CD14-positive monocyte (primary cell): ENCODE measurements at regions not wholly inside any gene's neighbourhood (a gene's known extent, or its start where the extent isn't known, plus 50 kb on each side); places are given as distances from the start of the nearest gene placed in this dataset.

ENCODE experiments used
- DNase-seq, 3 donors: peaks; one replicate each; pipeline ENCODE4 v3.0.0-alpha.2; 2011 to 2022
- H2AFZ ChIP-seq: 2 replicates; pipeline ENCODE4 v1.6.0; 2012; ENCODE audit warnings: mild to moderate bottlenecking, low read depth, low read length, inconsistent platforms; ENCODE audit not compliant: insufficient read depth, poor library complexity, severe bottlenecking
- H3K27ac ChIP-seq, 2 donors: 1 replicate in 1 of 2; 2 replicates in 1 of 2; pipeline ENCODE4 v1.5.1; 2012 to 2013; ENCODE audit warnings: low read length in 2 of 2, control low read depth in 1 of 2, inconsistent platforms in 1 of 2, low read depth in 1 of 2, mild to moderate bottlenecking in 1 of 2
- H3K27me3 ChIP-seq, 2 donors: one replicate each; pipeline versions ENCODE4 v1.6.0 to v1.6.1; 2011 to 2013; ENCODE audit warnings: low read length in 2 of 2; ENCODE audit not compliant: control insufficient read depth in 2 of 2, insufficient read depth in 2 of 2
- H3K36me3 ChIP-seq, 2 donors: replicated peaks in 1 of 2; 1 replicate in 1 of 2; 2 replicates in 1 of 2; pipeline versions ENCODE4 v1.5.1 to v1.6.1; 2012 to 2013; ENCODE audit warnings: low read length in 2 of 2, control low read depth in 1 of 2, inconsistent platforms in 1 of 2, mild to moderate bottlenecking in 1 of 2; ENCODE audit not compliant: insufficient read depth in 2 of 2, control insufficient read depth in 1 of 2
- H3K4me1 ChIP-seq, 2 donors: 1 replicate in 1 of 2; 2 replicates in 1 of 2; pipeline versions ENCODE4 v1.5.1 to v1.6.1; 2012 to 2013; ENCODE audit warnings: low read length in 2 of 2, control low read depth in 1 of 2, inconsistent platforms in 1 of 2, mild to moderate bottlenecking in 1 of 2, moderate library complexity in 1 of 2; ENCODE audit not compliant: insufficient read depth in 2 of 2, control insufficient read depth in 1 of 2
- H3K4me2 ChIP-seq: replicated peaks from 2 replicates; pipeline ENCODE3; 2012; ENCODE audit warnings: low read length, moderate library complexity, mild to moderate bottlenecking; ENCODE audit not compliant: poor library complexity, severe bottlenecking; ENCODE audit errors: extremely low read depth
- H3K4me3 ChIP-seq, 3 experiments: fragments of 200-600 bp in 1 of 3; sonication (generic) in 1 of 3; replicated peaks in 1 of 3; 1 replicate in 2 of 3; 2 replicates in 1 of 3; pipeline ENCODE4 v1.5.1; 2011 to 2013; ENCODE audit warnings: low read length in 3 of 3, mild to moderate bottlenecking in 3 of 3, control low read depth in 2 of 3, low read depth in 2 of 3, inconsistent platforms in 1 of 3, moderate library complexity in 1 of 3
- H3K79me2 ChIP-seq: 2 replicates; pipeline ENCODE4 v1.6.0; 2012; ENCODE audit warnings: mild to moderate bottlenecking, control low read depth, inconsistent platforms, low read length, moderate library complexity; ENCODE audit not compliant: insufficient read depth
- H3K9ac ChIP-seq: 2 replicates; pipeline ENCODE4 v1.6.0; 2017; ENCODE audit warnings: low read length, mild to moderate bottlenecking; ENCODE audit not compliant: insufficient read depth, poor library complexity, severe bottlenecking
- H3K9me3 ChIP-seq, 2 donors: replicated peaks in 1 of 2; 1 replicate in 1 of 2; 2 replicates in 1 of 2; pipeline versions ENCODE4 v1.5.1 to v1.6.1; 2012 to 2013; ENCODE audit warnings: low read length in 2 of 2, control low read depth in 1 of 2; ENCODE audit not compliant: control insufficient read depth in 1 of 2, insufficient read depth in 1 of 2
- H4K20me1 ChIP-seq: 2 replicates; pipeline ENCODE4 v1.6.0; 2012; ENCODE audit warnings: mild to moderate bottlenecking, low read length, control low read depth, moderate library complexity; ENCODE audit not compliant: insufficient read depth
- H3K27ac Mint-ChIP-seq, 7 donors: one replicate each; pipeline ENCODE4 v1.8.0; 2020; ENCODE audit warnings: mild to moderate bottlenecking in 7 of 7, mixed read lengths in 7 of 7, moderate library complexity in 6 of 7, inconsistent platforms in 2 of 7
- H3K27me3 Mint-ChIP-seq, 3 donors: one replicate each; pipeline ENCODE4 v1.8.0; 2021 to 2022; ENCODE audit warnings: low read depth in 3 of 3, mild to moderate bottlenecking in 3 of 3, mixed read lengths in 3 of 3, moderate library complexity in 3 of 3, inconsistent platforms in 1 of 3
- H3K36me3 Mint-ChIP-seq, 2 donors: one replicate each; pipeline ENCODE4 v1.8.0; 2020; ENCODE audit warnings: mixed read lengths in 2 of 2, inconsistent platforms in 1 of 2, mild to moderate bottlenecking in 1 of 2
- H3K4me1 Mint-ChIP-seq: one replicate; pipeline ENCODE4 v1.8.0; 2020; ENCODE audit warnings: mild to moderate bottlenecking, mixed read lengths
- H3K4me3 Mint-ChIP-seq, 2 donors: one replicate each; pipeline ENCODE4 v1.8.0; 2020; ENCODE audit warnings: mild to moderate bottlenecking in 2 of 2, mixed read lengths in 2 of 2, moderate library complexity in 1 of 2
- H3K9me3 Mint-ChIP-seq, 7 donors: one replicate each; pipeline ENCODE4 v1.8.0; 2020 to 2022; ENCODE audit warnings: mixed read lengths in 7 of 7, mild to moderate bottlenecking in 6 of 7, moderate library complexity in 6 of 7, inconsistent platforms in 2 of 7
- WGBS: methylation state at CpG from one replicate; pipeline ENCODE4 v1.1.5; 2013; ENCODE audit warnings: missing lambda C conversion rate; ENCODE audit not compliant: insufficient coverage; 5-methylcytosine and 5-hydroxymethylcytosine counted together
- intact Hi-C, 2 donors: fragments of 100-400 bp; cut with micrococcal nuclease; formaldehyde crosslinking; loops; one replicate each; pipeline versions ENCODE4 v1.15.0 to v1.15.1; 2023
- TF ChIP-seq, protein P1 (sequence below): fragments of 200-600 bp; IDR thresholded peaks from one replicate; pipeline ENCODE4 v1.8.0; 2022; ENCODE audit warnings: antibody characterized with exemption, mild to moderate bottlenecking

DNA sequence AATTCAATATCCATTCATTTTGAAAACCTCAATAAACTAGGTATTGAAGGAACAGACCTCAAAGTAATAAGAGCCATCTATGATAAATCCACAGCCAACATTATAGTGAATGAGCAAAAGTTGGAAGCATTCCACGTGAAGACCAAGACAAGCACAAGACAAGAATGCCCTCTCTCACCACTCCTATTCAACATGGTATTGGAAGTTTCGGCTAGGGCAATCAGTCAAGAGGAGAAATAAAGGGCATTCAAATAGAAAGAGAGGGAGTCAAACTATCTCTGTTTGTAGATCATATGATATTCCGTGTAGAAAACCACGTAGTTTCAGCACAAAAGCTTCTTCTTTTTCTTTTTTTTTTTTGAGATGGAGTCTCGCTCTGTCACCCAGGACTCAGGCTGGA lies 550.3 kb downstream of the FSCB start:
- H3K4me3 Mint-ChIP-seq, result no peak overlapping the region
- Histone ChIP-seq H3K4me3 (no peak overlapping the region), H2AFZ (no peak overlapping the region), H3K27me3 (no peaks in the 10 kb centered on the region), H3K9ac (no peak overlapping the region), H3K79me2 (no peaks in the 10 kb centered on the region), H3K4me2 (no peak overlapping the region), H3K36me3 (no peaks in the 10 kb centered on the region), H3K27ac (no peak overlapping the region), H3K4me1 (no peaks in the 10 kb centered on the region), H3K9me3 (peaks cover 0 to 6% of the 10 kb centered on the region in 2 donors), H4K20me1 (no peaks in the 10 kb centered on the region)
- no peak overlapping the region for H3K27ac Mint-ChIP-seq
- WGBS, result no CpG with 5 or more reads among the region's 5 CpGs
- intact Hi-C loops, result no loop called here
- TF ChIP-seq, protein P1, sequence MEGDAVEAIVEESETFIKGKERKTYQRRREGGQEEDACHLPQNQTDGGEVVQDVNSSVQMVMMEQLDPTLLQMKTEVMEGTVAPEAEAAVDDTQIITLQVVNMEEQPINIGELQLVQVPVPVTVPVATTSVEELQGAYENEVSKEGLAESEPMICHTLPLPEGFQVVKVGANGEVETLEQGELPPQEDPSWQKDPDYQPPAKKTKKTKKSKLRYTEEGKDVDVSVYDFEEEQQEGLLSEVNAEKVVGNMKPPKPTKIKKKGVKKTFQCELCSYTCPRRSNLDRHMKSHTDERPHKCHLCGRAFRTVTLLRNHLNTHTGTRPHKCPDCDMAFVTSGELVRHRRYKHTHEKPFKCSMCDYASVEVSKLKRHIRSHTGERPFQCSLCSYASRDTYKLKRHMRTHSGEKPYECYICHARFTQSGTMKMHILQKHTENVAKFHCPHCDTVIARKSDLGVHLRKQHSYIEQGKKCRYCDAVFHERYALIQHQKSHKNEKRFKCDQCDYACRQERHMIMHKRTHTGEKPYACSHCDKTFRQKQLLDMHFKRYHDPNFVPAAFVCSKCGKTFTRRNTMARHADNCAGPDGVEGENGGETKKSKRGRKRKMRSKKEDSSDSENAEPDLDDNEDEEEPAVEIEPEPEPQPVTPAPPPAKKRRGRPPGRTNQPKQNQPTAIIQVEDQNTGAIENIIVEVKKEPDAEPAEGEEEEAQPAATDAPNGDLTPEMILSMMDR, result no peak
- H3K4me1 Mint-ChIP-seq, result no peaks in the 10 kb centered on the region
- no peaks in the 10 kb centered on the region for H3K36me3 Mint-ChIP-seq
- H3K9me3 Mint-ChIP-seq, result peaks cover 0 to 10% (median 2%) of the 10 kb centered on the region in 7 donors
- H3K27me3 Mint-ChIP-seq, result no peaks in the 10 kb centered on the region
- DNase-seq, result no peak

DNA sequence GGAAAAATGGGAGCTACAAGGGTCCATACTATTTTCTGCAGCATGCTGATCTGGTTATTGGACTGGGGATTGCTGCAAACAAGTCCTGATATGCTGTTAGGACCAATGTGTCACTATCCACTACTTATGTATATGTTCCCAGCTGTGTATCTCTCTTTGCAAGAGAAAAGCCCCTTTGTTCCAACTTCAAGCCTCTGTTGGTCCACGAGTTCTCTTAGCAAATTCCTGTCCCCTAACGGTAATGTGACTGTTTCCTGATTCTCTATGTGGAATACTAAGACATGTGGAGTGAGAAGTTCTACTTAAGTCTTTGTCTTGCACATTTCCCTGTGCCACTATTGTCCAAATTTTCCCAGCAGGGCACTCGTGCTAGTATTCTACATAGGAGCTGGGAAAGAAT lies 557.7 kb downstream of the FSCB start:
- WGBS, result no CpG with 5 or more reads among the region's 3 CpGs

More for the DNA sequence above, 557.7 kb downstream of the FSCB start:
- Histone ChIP-seq H3K9me3 (no peaks in the 10 kb centered on the region), H3K27me3 (no peaks in the 10 kb centered on the region), H4K20me1 (no peaks in the 10 kb centered on the region), H2AFZ (no peak overlapping the region), H3K4me1 (no peaks in the 10 kb centered on the region), H3K4me3 (no peak overlapping the region), H3K9ac (no peak overlapping the region), H3K27ac (no peak overlapping the region), H3K4me2 (no peak overlapping the region), H3K36me3 (no peaks in the 10 kb centered on the region), H3K79me2 (no peaks in the 10 kb centered on the region)
- peaks cover 0 to 4% (median 0%) of the 10 kb centered on the region in 7 donors for H3K9me3 Mint-ChIP-seq
- no peaks in the 10 kb centered on the region for H3K27me3 Mint-ChIP-seq
- H3K4me3 Mint-ChIP-seq, result no peak overlapping the region
- H3K27ac Mint-ChIP-seq, result no peak overlapping the region
- no peaks in the 10 kb centered on the region for H3K4me1 Mint-ChIP-seq
- intact Hi-C loops, result no loop called here
- no peak for DNase-seq
- H3K36me3 Mint-ChIP-seq, result no peaks in the 10 kb centered on the region
- TF ChIP-seq, protein P1, result no peak
